ENCODE measurements at regions not wholly inside any gene's neighbourhood (a gene's known extent, or its start where the extent isn't known, plus 50 kb on each side); places are given as distances from the start of the nearest gene placed in this dataset.

DNA sequence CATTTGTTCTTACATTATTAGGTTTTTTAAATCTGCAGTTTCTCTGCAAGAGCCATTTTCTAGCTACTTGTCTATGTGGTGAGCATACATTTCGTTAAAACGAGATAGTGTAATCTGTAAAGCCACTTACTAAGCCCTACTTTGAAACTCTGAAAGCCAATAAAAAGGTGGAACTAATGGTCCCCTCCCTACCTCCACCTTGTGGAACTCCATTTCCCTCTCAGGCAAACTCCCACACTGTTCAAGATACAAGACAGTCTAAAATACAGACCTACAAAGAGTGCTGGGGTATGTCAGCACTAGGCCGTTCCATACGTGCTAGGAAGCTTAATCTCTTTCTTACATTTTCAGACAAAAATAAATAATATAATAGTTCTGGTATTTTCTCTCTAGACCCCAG is 74.1 kb downstream of the DUSP6 start:
- TF ChIP-seq, protein P1, sequence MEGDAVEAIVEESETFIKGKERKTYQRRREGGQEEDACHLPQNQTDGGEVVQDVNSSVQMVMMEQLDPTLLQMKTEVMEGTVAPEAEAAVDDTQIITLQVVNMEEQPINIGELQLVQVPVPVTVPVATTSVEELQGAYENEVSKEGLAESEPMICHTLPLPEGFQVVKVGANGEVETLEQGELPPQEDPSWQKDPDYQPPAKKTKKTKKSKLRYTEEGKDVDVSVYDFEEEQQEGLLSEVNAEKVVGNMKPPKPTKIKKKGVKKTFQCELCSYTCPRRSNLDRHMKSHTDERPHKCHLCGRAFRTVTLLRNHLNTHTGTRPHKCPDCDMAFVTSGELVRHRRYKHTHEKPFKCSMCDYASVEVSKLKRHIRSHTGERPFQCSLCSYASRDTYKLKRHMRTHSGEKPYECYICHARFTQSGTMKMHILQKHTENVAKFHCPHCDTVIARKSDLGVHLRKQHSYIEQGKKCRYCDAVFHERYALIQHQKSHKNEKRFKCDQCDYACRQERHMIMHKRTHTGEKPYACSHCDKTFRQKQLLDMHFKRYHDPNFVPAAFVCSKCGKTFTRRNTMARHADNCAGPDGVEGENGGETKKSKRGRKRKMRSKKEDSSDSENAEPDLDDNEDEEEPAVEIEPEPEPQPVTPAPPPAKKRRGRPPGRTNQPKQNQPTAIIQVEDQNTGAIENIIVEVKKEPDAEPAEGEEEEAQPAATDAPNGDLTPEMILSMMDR (IDR thresholded peaks at IDR 0.05 in 4 of 5, conservative IDR thresholded peaks at IDR 0.05 in 1 of 5): no peak
- no peak for TF ChIP-seq POLR2A (IDR thresholded peaks at IDR 0.05)
